Upper lobe of right lung (tissue), 1 donor: ENCODE measurements at regions not wholly inside any gene's neighbourhood (a gene's known extent, or its start where the extent isn't known, plus 50 kb on each side); places are given as distances from the start of the nearest gene placed in this dataset.

Experiments used
- ATAC-seq: fragments of 200-7000 bp; cut with Tn5 transposase; one replicate; pipeline ENCODE4 v1.9.1; 2020; ENCODE audit warnings: mild to moderate bottlenecking, moderate library complexity
- DNase-seq: peaks from one replicate; pipeline ENCODE4 v3.0.0-alpha.2; 2020
- H3K27ac ChIP-seq: fragments of 200-600 bp; one replicate; pipeline ENCODE4 v1.8.0; 2022
- H3K27me3 ChIP-seq: fragments of 200-600 bp; one replicate; pipeline ENCODE4 v1.8.0; 2022; ENCODE audit warnings: mild to moderate bottlenecking
- H3K36me3 ChIP-seq: fragments of 200-600 bp; one replicate; pipeline ENCODE4 v1.8.0; 2022
- H3K4me1 ChIP-seq: fragments of 200-600 bp; one replicate; pipeline ENCODE4 v1.8.0; 2022
- H3K4me3 ChIP-seq: fragments of 200-600 bp; one replicate; pipeline ENCODE4 v1.8.0; 2022; ENCODE audit warnings: mild to moderate bottlenecking
- H3K9me3 ChIP-seq: fragments of 200-600 bp; one replicate; pipeline ENCODE4 v1.8.0; 2022
- intact Hi-C: fragments of 100-400 bp; cut with DNase I; formaldehyde crosslinking; loops from one replicate; pipeline ENCODE4 v1.11.0; 2022
- TF ChIP-seq, protein P1 (sequence below): fragments of 200-600 bp; IDR thresholded peaks from one replicate; pipeline ENCODE4 v1.8.0; 2022; ENCODE audit warnings: antibody characterized with exemption
- donor health status: DM: no; HTN: yes; CAD: no; lungs with severe emphysema.

DNA sequence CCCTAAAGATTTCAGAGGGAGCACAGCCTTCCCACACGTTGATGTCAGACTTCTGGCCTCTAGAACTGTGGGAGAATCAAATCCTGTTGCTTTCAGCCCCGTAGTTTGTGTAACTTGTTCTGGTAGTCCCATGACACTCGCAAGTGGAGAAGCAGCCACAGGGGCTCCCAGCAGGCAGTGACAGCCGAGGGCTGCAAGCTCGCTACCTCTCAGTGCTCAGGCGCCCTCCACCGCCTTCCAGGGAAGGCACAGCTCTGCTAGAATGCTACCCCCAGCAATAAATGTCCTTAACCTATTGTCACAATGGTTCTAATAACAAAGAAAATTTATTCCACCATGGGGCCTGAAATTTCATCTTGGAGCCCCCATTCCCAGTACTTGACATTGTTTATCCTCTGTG lies 143.1 kb upstream of the ZNF236 start:
- no peaks in the 10 kb centered on the region for H3K4me1 ChIP-seq
- no peaks in the 10 kb centered on the region for H3K36me3 ChIP-seq
- no peak overlapping the region for H3K4me3 ChIP-seq
- TF ChIP-seq, protein P1, sequence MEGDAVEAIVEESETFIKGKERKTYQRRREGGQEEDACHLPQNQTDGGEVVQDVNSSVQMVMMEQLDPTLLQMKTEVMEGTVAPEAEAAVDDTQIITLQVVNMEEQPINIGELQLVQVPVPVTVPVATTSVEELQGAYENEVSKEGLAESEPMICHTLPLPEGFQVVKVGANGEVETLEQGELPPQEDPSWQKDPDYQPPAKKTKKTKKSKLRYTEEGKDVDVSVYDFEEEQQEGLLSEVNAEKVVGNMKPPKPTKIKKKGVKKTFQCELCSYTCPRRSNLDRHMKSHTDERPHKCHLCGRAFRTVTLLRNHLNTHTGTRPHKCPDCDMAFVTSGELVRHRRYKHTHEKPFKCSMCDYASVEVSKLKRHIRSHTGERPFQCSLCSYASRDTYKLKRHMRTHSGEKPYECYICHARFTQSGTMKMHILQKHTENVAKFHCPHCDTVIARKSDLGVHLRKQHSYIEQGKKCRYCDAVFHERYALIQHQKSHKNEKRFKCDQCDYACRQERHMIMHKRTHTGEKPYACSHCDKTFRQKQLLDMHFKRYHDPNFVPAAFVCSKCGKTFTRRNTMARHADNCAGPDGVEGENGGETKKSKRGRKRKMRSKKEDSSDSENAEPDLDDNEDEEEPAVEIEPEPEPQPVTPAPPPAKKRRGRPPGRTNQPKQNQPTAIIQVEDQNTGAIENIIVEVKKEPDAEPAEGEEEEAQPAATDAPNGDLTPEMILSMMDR: no peak
- H3K27ac ChIP-seq: no peak overlapping the region
- no peak for DNase-seq
- no peaks in the 10 kb centered on the region for H3K9me3 ChIP-seq
- intact Hi-C loops: no loop called here
- no peak for ATAC-seq
- H3K27me3 ChIP-seq: no peaks in the 10 kb centered on the region

DNA sequence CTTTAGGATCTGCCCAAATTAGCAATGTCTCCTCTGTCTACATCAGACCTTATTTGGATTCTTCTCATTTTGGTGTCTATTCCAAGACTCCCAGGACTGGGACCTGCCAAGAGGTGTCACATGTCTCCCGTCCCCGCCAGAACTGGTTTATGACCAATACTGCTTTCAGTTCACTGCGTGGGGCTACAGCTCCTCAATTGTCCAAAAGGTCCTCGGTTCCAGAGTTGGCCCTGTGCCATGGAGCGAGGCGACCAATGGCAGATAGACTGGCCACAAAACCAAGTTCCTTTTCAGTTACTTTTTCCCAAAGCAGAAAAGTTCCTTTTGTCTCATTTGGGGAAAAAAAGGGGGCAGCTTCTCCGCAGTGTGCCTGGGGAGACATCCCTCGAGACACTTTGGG lies 144.1 kb upstream of the ZNF236 start:
- Histone ChIP-seq H3K4me1 (no peaks in the 10 kb centered on the region), H3K36me3 (no peaks in the 10 kb centered on the region), H3K9me3 (no peaks in the 10 kb centered on the region), H3K27ac (no peak overlapping the region), H3K27me3 (no peaks in the 10 kb centered on the region), H3K4me3 (no peak overlapping the region)
- DNase-seq: no peak
- intact Hi-C loops: no loop called here
- no peak for ATAC-seq
- TF ChIP-seq, protein P1: no peak

DNA sequence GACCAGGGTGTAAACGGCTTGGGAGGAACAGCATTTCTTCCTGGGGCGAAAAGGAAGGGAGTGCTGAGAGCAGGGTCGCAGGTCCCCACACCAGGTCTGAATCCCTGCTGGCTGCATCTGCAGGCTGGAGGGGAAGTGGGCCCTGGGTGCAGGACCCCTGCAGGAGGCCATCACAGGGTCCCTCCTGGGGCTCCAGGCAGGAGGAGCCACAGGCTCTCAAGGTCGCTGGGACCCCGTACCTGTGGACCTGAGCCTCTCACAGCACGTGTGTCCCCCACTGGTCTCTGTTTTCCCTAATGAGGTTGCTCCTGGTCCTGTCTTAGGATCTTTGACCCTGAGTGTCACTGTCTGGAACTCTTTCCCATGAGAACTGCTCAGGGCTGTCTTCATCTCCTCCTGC lies 147.8 kb upstream of the ZNF236 start:
- ATAC-seq: no peak
- Histone ChIP-seq H3K27ac (no peak overlapping the region), H3K36me3 (no peaks in the 10 kb centered on the region), H3K27me3 (no peaks in the 10 kb centered on the region), H3K4me1 (no peaks in the 10 kb centered on the region), H3K4me3 (no peak overlapping the region), H3K9me3 (no peaks in the 10 kb centered on the region)
- intact Hi-C loops: no loop called here
- no peak for DNase-seq
- TF ChIP-seq, protein P1: no peak

DNA sequence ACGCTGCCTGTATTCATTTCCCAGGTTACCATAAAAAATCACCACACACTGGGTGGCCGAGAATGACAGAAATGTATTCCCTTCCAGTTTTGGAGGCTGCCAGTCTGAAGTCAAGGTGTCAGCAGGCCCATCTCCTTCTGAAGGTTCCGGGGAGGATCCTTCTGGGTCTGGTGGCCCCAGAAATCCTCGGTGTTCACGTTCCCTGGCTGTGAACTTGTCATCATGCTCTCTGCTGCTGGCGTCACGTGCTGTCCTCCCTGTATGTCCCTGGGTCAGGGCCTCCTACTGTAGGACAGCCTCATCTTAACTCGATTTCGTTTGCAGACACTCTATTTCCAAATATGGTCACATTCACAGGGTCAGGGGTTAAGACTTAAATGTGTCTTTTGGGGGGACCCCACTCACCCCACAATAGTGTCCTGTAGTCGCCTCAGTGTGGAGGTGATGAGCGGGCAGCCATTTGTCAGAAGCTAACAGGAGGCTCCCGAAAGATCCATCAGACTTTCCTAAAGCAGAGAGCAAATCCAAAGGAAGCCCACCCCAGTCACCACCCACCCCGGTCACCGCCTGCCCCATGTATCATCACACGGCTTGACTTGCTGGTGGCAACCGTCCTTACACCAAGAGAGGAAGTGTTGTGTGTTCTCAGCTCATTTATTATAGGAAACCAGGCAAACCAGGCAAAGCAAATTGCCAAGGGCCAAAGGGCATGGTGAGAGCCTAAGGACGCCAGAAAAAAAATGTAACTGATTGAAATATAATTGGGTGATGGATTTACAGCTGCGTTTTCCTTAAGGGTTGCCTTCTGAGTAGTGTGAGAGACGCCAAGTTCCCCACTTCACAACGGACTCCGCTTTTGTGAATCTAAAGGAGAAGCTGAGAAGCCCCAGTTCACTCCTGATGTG lies 148.8 kb upstream of the ZNF236 start:
- Histone ChIP-seq H3K36me3 (no peaks in the 10 kb centered on the region), H3K27ac (no peak overlapping the region), H3K4me3 (no peak overlapping the region), H3K27me3 (no peaks in the 10 kb centered on the region), H3K9me3 (no peaks in the 10 kb centered on the region), H3K4me1 (no peaks in the 10 kb centered on the region)
- TF ChIP-seq, protein P1: no peak
- DNase-seq: no peak
- peak; percentile 23 for ATAC-seq
- intact Hi-C loops: no loop called here

DNA sequence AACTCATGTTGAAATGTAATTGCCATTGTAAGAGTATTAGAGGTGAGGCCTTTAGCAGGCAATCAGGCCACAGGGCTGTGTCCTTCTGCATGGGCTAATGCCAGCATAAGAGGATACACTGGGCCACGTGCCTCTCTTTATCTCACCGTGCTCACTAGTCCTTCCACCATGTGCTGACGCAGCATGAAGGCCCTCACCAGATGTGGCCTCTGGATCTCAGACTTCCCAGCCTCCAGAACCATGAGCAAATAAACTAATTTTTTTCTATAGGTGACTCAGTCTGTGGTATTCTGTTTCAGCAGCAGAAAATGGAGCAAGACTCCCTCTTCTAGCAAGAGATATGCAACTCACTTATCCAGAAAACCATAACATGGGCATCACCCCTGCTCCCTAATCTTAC lies 149.7 kb upstream of the ZNF236 start:
- DNase-seq (no peak), ATAC-seq (no peak)
- no peaks in the 10 kb centered on the region for H3K9me3 ChIP-seq
- H3K27me3 ChIP-seq: no peaks in the 10 kb centered on the region
- H3K4me3 ChIP-seq: no peak overlapping the region
- no peak overlapping the region for H3K27ac ChIP-seq
- H3K36me3 ChIP-seq: no peaks in the 10 kb centered on the region
- H3K4me1 ChIP-seq: no peaks in the 10 kb centered on the region
- intact Hi-C loops: no loop called here
- TF ChIP-seq, protein P1: no peak
